ENCODE measurements at regions not wholly inside any gene's neighbourhood (a gene's known extent, or its start where the extent isn't known, plus 50 kb on each side); places are given as distances from the start of the nearest gene placed in this dataset.

- no peaks in the 10 kb centered on the region for H3K36me3 ChIP-seq (ENCODE audit: low read depth)
- H3K79me2 ChIP-seq (ENCODE audit: insufficient read depth): no peaks in the 10 kb centered on the region
- no peaks in the 10 kb centered on the region for H4K20me1 ChIP-seq (ENCODE audit: insufficient read depth)
- no peaks in the 10 kb centered on the region for H3K9me3 ChIP-seq (ENCODE audit: low read depth)
- no peak for TF ChIP-seq EZH2 (IDR thresholded peaks at IDR 0.05; ENCODE audit: insufficient read depth, poor library complexity, severe bottlenecking)
- TF ChIP-seq EZH2phosphoT487 (IDR thresholded peaks at IDR 0.05; ENCODE audit: insufficient read depth, low read depth): no peak
- H2AFZ ChIP-seq: no peak overlapping the region
- 71 to 73% methylated on average over 7 of the region's 7 CpGs for WGBS, 2 experiments (ENCODE audit: low coverage in 1 of 2, low lambda C conversion rate in 2 of 2, missing lambda C conversion rate in 2 of 2)
- H3K27me3 ChIP-seq (replicated peaks; ENCODE audit: insufficient read depth): no peaks in the 10 kb centered on the region
- H3K4me3 ChIP-seq: no peak overlapping the region
- no peaks in the 10 kb centered on the region for H3K9me2 ChIP-seq (ENCODE audit: insufficient read depth)
- H3K4me1 ChIP-seq (ENCODE audit: insufficient read depth): 0 out of 2 replicates have a peak, but pooled peaks cover 4% of the 10 kb centered on the region
- H3F3A ChIP-seq (ENCODE audit: insufficient read depth): no peaks in the 10 kb centered on the region
- in situ Hi-C loops (cut with MboI): no loop called here
- H3K27ac ChIP-seq: no peak overlapping the region
- DNase-seq: no peak
- H3K9ac ChIP-seq: no peak overlapping the region
- no peak overlapping the region for H3K4me2 ChIP-seq (ENCODE audit: unreplicated experiment)
These were observed 620.1 kb downstream of the MED13L start for GRCh38 chr12:115657081-115658013.

GRCh38 chr12:115650026-115650425, 627.5 kb downstream of the MED13L start:
- WGBS, 2 experiments (ENCODE audit: low coverage in 1 of 2, low lambda C conversion rate in 2 of 2, missing lambda C conversion rate in 2 of 2): 54 to 56% methylated on average over 10 of the region's 10 CpGs
- TF ChIP-seq EZH2 (IDR thresholded peaks at IDR 0.05; ENCODE audit: insufficient read depth, poor library complexity, severe bottlenecking) (no peak), EZH2phosphoT487 (IDR thresholded peaks at IDR 0.05; ENCODE audit: insufficient read depth, low read depth) (no peak)
- DNase-seq: no peak
- no peak overlapping the region for H3K4me3 ChIP-seq
- H3K9me3 ChIP-seq (ENCODE audit: low read depth): no peaks in the 10 kb centered on the region
- no peaks in the 10 kb centered on the region for H3K79me2 ChIP-seq (ENCODE audit: insufficient read depth)
- no peaks in the 10 kb centered on the region for H4K20me1 ChIP-seq (ENCODE audit: insufficient read depth)
- in situ Hi-C loops (cut with MboI): no loop called here
- no peaks in the 10 kb centered on the region for H3K9me2 ChIP-seq (ENCODE audit: insufficient read depth)
- no peak overlapping the region for H3K4me2 ChIP-seq (ENCODE audit: unreplicated experiment)
- no peak overlapping the region for H3K27ac ChIP-seq
- no peak overlapping the region for H2AFZ ChIP-seq
- H3K36me3 ChIP-seq (ENCODE audit: low read depth): no peaks in the 10 kb centered on the region
- H3K27me3 ChIP-seq (replicated peaks; ENCODE audit: insufficient read depth): no peaks in the 10 kb centered on the region
- no peak overlapping the region for H3K9ac ChIP-seq
- H3F3A ChIP-seq (ENCODE audit: insufficient read depth): no peaks in the 10 kb centered on the region
- H3K4me1 ChIP-seq (ENCODE audit: insufficient read depth): peaks cover 6% of the 10 kb centered on the region; the same call in 1 of the 2 replicates

GRCh38 chr12:115648463-115648862, 629.0 kb downstream of the MED13L start:
- DNase-seq: peak; percentile 17

GRCh38 chr12:115646210-115646609, 631.3 kb downstream of the MED13L start:
- Histone ChIP-seq H3K4me2 (ENCODE audit: unreplicated experiment) (no peak overlapping the region), H2AFZ (no peak overlapping the region), H3K4me1 (ENCODE audit: insufficient read depth) (peaks cover 6% of the 10 kb centered on the region; the same call in 1 of the 2 replicates), H3K9me2 (ENCODE audit: insufficient read depth) (no peaks in the 10 kb centered on the region), H3K27me3 (replicated peaks; ENCODE audit: insufficient read depth) (no peaks in the 10 kb centered on the region), H3F3A (ENCODE audit: insufficient read depth) (no peaks in the 10 kb centered on the region), H3K9ac (no peak overlapping the region), H4K20me1 (ENCODE audit: insufficient read depth) (no peaks in the 10 kb centered on the region), H3K79me2 (ENCODE audit: insufficient read depth) (no peaks in the 10 kb centered on the region), H3K27ac (no peak overlapping the region), H3K4me3 (no peak overlapping the region), H3K36me3 (ENCODE audit: low read depth) (no peaks in the 10 kb centered on the region), H3K9me3 (ENCODE audit: low read depth) (no peaks in the 10 kb centered on the region)
- TF ChIP-seq EZH2 (IDR thresholded peaks at IDR 0.05; ENCODE audit: insufficient read depth, poor library complexity, severe bottlenecking): no peak
- TF ChIP-seq EZH2phosphoT487 (IDR thresholded peaks at IDR 0.05; ENCODE audit: insufficient read depth, low read depth): no peak
- in situ Hi-C loops (cut with MboI): no loop called here
- no peak for DNase-seq
- 84 to 88% methylated on average over 2 of the region's 2 CpGs for WGBS, 2 experiments (ENCODE audit: low coverage in 1 of 2, low lambda C conversion rate in 2 of 2, missing lambda C conversion rate in 2 of 2)

More at GRCh38 chr12:115648463-115648862, 629.0 kb downstream of the MED13L start:
- H3K79me2 ChIP-seq (ENCODE audit: insufficient read depth): no peaks in the 10 kb centered on the region
- H2AFZ ChIP-seq: no peak overlapping the region
- H3K9me2 ChIP-seq (ENCODE audit: insufficient read depth): no peaks in the 10 kb centered on the region
- no peak overlapping the region for H3K27ac ChIP-seq
- TF ChIP-seq EZH2phosphoT487 (IDR thresholded peaks at IDR 0.05; ENCODE audit: insufficient read depth, low read depth): no peak
- no peak for TF ChIP-seq EZH2 (IDR thresholded peaks at IDR 0.05; ENCODE audit: insufficient read depth, poor library complexity, severe bottlenecking)
- H4K20me1 ChIP-seq (ENCODE audit: insufficient read depth): no peaks in the 10 kb centered on the region
- no peaks in the 10 kb centered on the region for H3K27me3 ChIP-seq (replicated peaks; ENCODE audit: insufficient read depth)
- in situ Hi-C loops (cut with MboI): no loop called here
- H3K4me1 ChIP-seq (ENCODE audit: insufficient read depth): peaks cover 6% of the 10 kb centered on the region; the same call in 1 of the 2 replicates
- H3K36me3 ChIP-seq (ENCODE audit: low read depth): no peaks in the 10 kb centered on the region
- H3K9ac ChIP-seq: no peak overlapping the region
- 28% methylated on average over 1 of the region's 1 CpG for WGBS, 2 experiments (ENCODE audit: low coverage in 1 of 2, low lambda C conversion rate in 2 of 2, missing lambda C conversion rate in 2 of 2)
- H3K4me2 ChIP-seq (ENCODE audit: unreplicated experiment): no peak overlapping the region
- no peaks in the 10 kb centered on the region for H3F3A ChIP-seq (ENCODE audit: insufficient read depth)
- H3K9me3 ChIP-seq (ENCODE audit: low read depth): no peaks in the 10 kb centered on the region
- H3K4me3 ChIP-seq: no peak overlapping the region

Data from GM23248 (cell line).